Type B pancreatic cell (in vitro differentiated cells): ENCODE measurements at regions not wholly inside any gene's neighbourhood (a gene's known extent, or its start where the extent isn't known, plus 50 kb on each side); places are given as distances from the start of the nearest gene placed in this dataset.

Source experiments
- DNase-seq: peaks from one replicate; pipeline ENCODE4 v3.0.0; 2021; ENCODE audit warnings: mixed read lengths; ENCODE audit not compliant: unreplicated experiment; ENCODE audit errors: extremely low spot score
- H3K27ac Mint-ChIP-seq: 2 replicates; pipeline ENCODE4 v1.8.0; 2021; ENCODE audit warnings: mild to moderate bottlenecking, mixed read lengths
- H3K27me3 Mint-ChIP-seq: 2 replicates; pipeline ENCODE4 v1.8.0; 2021; ENCODE audit warnings: mixed read lengths
- H3K36me3 Mint-ChIP-seq: 2 replicates; pipeline ENCODE4 v1.8.0; 2021; ENCODE audit warnings: mixed read lengths
- H3K4me1 Mint-ChIP-seq: one replicate; pipeline ENCODE4 v1.8.0; 2021; ENCODE audit warnings: mixed read lengths; ENCODE audit not compliant: unreplicated experiment
- H3K4me3 Mint-ChIP-seq: 2 replicates; pipeline ENCODE4 v1.8.0; 2021; ENCODE audit warnings: mild to moderate bottlenecking, mixed read lengths
- H3K9me3 Mint-ChIP-seq: 2 replicates; pipeline ENCODE4 v1.8.0; 2021; ENCODE audit warnings: mixed read lengths
- TF ChIP-seq, protein P1 (sequence below): fragments of 200-600 bp; sonication (generic); conservative IDR thresholded peaks from 2 replicates; pipeline ENCODE4 v1.5.0; 2021; ENCODE audit warnings: antibody characterized with exemption, mild to moderate bottlenecking

DNA sequence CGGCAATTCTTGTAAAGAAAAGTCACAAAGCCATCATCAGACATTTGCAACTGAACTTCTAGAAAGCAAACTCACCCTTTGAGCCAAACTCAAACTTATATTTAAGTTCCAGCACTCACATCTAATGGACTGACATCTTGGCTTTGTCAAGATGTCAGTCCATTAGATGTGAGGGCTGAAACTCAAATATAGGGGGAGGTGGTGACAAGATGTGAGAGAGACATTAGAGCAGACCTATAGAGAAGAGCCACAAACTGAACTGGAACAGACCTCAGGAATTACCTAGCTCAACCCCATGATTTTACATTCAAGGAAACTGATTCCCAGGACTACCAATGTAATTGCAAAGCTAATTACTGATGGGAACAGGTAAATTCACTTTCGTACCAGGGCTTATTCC is 543.8 kb downstream of the TNS1 start:
- Mint-ChIP-seq H3K27me3 (no peaks in the 10 kb centered on the region), H3K27ac (no peak overlapping the region), H3K4me3 (no peak overlapping the region), H3K4me1 (peaks cover 5% of the 10 kb centered on the region), H3K36me3 (no peaks in the 10 kb centered on the region), H3K9me3 (no peaks in the 10 kb centered on the region)
- TF ChIP-seq, protein P1, sequence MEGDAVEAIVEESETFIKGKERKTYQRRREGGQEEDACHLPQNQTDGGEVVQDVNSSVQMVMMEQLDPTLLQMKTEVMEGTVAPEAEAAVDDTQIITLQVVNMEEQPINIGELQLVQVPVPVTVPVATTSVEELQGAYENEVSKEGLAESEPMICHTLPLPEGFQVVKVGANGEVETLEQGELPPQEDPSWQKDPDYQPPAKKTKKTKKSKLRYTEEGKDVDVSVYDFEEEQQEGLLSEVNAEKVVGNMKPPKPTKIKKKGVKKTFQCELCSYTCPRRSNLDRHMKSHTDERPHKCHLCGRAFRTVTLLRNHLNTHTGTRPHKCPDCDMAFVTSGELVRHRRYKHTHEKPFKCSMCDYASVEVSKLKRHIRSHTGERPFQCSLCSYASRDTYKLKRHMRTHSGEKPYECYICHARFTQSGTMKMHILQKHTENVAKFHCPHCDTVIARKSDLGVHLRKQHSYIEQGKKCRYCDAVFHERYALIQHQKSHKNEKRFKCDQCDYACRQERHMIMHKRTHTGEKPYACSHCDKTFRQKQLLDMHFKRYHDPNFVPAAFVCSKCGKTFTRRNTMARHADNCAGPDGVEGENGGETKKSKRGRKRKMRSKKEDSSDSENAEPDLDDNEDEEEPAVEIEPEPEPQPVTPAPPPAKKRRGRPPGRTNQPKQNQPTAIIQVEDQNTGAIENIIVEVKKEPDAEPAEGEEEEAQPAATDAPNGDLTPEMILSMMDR = no peak
- DNase-seq = no peak

DNA sequence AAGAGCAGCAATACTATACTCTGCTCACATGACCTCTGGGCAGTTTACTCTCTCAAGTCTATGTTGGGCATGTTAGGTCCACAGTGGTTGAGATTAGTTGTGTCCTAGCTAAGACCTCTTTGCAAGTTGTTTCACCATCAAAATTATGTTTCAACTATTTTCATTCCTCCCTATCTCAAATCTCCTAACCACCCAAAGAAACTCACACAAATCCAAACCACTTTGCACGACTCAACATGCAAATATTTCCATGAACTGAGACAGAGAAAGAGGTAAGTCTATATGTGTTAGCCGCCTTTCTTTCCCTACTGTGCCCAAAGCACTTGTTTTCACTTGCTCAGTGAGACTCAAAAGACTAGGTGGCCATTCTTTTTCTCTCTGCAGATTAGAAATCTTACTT is 546.8 kb downstream of the TNS1 start:
- Mint-ChIP-seq H3K4me3 (no peak overlapping the region), H3K4me1 (peaks cover 16% of the 10 kb centered on the region), H3K27me3 (no peaks in the 10 kb centered on the region), H3K36me3 (no peaks in the 10 kb centered on the region), H3K9me3 (no peaks in the 10 kb centered on the region), H3K27ac (no peak overlapping the region)
- DNase-seq = no peak
- TF ChIP-seq, protein P1 = no peak

DNA sequence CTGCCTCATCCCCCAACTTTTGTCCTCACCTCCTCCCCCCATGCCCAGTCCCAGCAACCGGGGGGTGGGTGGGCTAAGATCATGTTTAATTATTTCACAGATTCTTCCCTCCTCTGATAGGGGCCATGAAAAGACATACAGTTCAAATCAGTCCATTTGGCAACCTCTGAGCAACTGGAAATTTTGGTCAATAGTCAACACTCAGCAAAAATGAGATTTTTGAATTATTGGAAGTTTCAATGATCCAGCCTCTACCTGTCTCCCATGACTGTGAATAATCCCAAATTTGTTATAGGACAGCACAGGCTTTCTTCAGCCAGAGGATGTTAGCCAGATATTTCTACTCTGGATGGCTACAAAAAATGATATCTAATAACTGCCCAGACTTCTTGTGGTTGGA is 549.9 kb downstream of the TNS1 start:
- Mint-ChIP-seq H3K4me3 (no peak overlapping the region), H3K4me1 (peaks cover 22% of the 10 kb centered on the region), H3K27ac (no peak overlapping the region), H3K9me3 (no peaks in the 10 kb centered on the region), H3K27me3 (no peaks in the 10 kb centered on the region), H3K36me3 (no peaks in the 10 kb centered on the region)
- TF ChIP-seq, protein P1 = no peak
- no peak for DNase-seq

DNA sequence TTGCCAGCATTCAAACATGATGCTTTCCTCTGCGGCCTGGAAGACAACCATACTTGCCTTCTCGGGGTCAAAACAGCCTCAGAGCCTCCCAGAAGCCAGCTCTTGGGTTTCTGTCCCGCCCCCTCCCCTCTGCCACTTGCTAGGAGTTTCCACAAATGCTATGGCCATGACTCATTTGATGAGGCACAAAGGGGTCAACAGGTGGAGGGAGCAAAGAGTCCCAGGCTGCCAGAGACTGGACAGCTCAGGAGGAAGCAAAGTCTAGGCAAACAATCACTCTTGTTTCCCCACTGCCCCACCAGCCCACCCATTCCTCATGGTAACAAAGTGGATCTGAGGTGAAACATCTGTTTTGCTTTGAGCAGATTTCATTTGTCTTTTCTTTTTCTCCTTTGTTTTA is 551.1 kb downstream of the TNS1 start:
- no peaks in the 10 kb centered on the region for H3K9me3 Mint-ChIP-seq
- TF ChIP-seq, protein P1 = no peak
- H3K27ac Mint-ChIP-seq = no peak overlapping the region
- H3K4me3 Mint-ChIP-seq = no peak overlapping the region
- no peaks in the 10 kb centered on the region for H3K36me3 Mint-ChIP-seq
- no peak for DNase-seq
- peaks cover 3% of the 10 kb centered on the region for H3K27me3 Mint-ChIP-seq
- H3K4me1 Mint-ChIP-seq = peaks cover 22% of the 10 kb centered on the region

DNA sequence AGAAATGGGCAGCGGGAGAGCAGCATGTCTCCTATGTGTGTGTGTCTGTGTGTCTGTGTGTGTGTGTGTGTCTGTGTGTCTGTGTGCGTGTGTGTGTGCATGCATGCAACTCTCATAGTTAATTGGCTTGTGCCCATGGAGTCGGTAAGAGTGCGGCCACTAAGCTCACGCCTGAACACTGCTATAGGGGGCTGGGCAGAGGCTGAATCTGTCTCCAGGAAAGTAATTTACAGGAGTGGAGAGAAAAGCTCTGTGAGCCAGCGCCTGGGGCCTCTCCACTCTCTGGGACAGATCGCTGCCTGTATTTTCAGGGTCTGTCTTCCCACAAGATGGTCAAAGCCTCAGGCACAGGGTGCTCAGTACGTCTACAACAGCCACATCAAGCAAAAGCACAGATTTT is 553.4 kb downstream of the TNS1 start:
- peaks cover 6% of the 10 kb centered on the region for H3K9me3 Mint-ChIP-seq
- no peaks in the 10 kb centered on the region for H3K36me3 Mint-ChIP-seq
- DNase-seq = no peak
- peaks cover 22% of the 10 kb centered on the region for H3K4me1 Mint-ChIP-seq
- H3K27me3 Mint-ChIP-seq = peaks cover 10% of the 10 kb centered on the region
- H3K27ac Mint-ChIP-seq = no peak overlapping the region
- no peak overlapping the region for H3K4me3 Mint-ChIP-seq
- TF ChIP-seq, protein P1 = no peak

DNA sequence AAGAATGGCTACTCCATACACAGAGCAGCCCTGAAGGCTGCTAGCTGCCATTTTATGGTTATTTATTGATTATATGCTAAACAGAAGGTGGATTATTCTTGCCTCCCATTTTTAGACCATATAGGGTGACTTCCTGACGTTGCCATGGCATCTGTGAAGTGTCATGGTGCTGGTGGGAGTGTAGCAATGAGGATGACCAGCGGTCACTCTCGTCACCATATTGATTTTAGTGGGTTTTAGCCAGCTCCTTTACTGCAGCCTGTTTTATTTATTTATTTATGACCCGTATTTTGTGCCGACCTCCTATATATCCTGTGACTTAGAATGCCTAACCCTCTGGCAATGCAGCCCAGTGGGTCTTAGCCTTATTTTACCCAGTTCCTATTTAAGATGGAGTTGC is 553.9 kb downstream of the TNS1 start:
- H3K27me3 Mint-ChIP-seq = peaks cover 10% of the 10 kb centered on the region
- peaks cover 28% of the 10 kb centered on the region for H3K4me1 Mint-ChIP-seq
- DNase-seq = no peak
- no peak overlapping the region for H3K27ac Mint-ChIP-seq
- TF ChIP-seq, protein P1 = no peak
- no peaks in the 10 kb centered on the region for H3K36me3 Mint-ChIP-seq
- H3K9me3 Mint-ChIP-seq = peaks cover 8% of the 10 kb centered on the region
- no peak overlapping the region for H3K4me3 Mint-ChIP-seq
